Erythroblast (primary cell): ENCODE measurements at regions not wholly inside any gene's neighbourhood (a gene's known extent, or its start where the extent isn't known, plus 50 kb on each side); places are given as distances from the start of the nearest gene placed in this dataset.

Source experiments
- GATA1 ChIP-seq: IDR thresholded peaks from 2 replicates; pipeline ENCODE4 v1.6.1; 2011; ENCODE audit warnings: low read depth, mild to moderate bottlenecking, control low read depth, low read length, moderate library complexity
- POLR2A ChIP-seq: IDR thresholded peaks from 2 replicates; pipeline ENCODE4 v1.6.1; 2011; ENCODE audit warnings: mild to moderate bottlenecking, low read length

DNA sequence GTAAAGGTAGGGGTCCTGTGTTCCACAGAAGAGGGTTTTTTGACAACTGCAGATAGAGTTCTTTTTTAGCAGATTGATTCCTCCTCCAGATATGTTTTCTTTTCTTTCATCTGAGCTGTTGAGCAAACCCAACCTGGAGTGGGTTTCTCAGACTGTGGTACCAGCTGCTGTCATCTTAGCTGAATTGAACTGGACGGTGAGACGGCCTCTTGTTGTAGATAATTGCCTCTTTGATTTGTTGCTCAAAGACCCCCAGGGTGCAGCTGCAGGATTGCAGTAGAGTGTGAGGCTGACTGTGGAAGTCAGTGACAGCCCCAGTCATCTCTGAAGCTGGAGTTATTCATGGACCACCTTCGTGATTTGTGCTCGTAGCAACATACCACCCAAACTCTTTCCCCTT is 317.7 kb downstream of the AACS start:
- TF ChIP-seq POLR2A (no peak), GATA1 (no peak)
